ENCODE measurements at regions not wholly inside any gene's neighbourhood (a gene's known extent, or its start where the extent isn't known, plus 50 kb on each side); places are given as distances from the start of the nearest gene placed in this dataset.

DNA sequence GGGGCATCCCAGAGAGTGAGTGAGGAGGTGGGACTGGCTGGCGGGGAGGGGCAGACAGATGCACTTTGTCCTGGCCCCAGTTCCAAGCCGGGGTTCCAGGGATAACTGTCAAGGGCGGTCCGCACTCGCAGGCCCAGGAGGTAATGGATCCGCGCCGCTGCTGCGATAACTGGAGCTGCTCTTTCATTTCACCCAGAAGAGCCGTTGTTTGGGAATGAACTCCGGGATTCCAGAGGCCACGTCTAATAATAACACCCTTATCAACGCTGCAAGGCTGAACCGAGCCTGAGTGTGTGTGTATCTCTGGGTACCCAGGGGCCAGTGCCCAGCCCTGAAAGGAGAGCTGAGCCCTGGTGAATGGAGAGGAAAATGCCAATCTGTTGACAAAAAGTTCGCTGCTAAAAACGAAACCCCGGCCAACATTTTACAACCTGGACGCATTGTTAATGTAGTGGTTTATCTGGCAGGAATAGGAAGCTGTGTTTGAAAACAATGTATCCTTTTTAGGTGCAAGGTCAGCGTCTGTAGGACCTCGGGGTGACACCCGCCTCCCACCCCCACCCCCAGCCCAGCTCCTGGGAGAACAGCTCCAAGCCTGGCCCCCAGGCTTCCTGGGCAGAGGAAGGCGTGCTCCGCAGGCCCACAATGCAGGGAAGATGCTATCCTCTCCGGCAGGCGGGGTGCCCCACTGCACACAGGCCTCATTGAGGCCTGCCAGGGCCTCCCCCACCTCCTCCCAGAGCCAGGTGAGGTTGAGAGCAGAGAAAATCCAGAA lies 119.7 kb downstream of the PROX1 start:
- DNase-seq (peak in 1 of 3 donors; percentile 13), ATAC-seq (peak; percentile 52)
- no peak overlapping the region for H3K4me3 ChIP-seq
- intact Hi-C loops (cut with DNase I, micrococcal nuclease): no loop called here
- no peaks in the 10 kb centered on the region for H3K4me1 ChIP-seq (ENCODE audit: low read depth)
- no peaks in the 10 kb centered on the region for H3K36me3 ChIP-seq (ENCODE audit: low read depth)
- TF ChIP-seq, protein P1, sequence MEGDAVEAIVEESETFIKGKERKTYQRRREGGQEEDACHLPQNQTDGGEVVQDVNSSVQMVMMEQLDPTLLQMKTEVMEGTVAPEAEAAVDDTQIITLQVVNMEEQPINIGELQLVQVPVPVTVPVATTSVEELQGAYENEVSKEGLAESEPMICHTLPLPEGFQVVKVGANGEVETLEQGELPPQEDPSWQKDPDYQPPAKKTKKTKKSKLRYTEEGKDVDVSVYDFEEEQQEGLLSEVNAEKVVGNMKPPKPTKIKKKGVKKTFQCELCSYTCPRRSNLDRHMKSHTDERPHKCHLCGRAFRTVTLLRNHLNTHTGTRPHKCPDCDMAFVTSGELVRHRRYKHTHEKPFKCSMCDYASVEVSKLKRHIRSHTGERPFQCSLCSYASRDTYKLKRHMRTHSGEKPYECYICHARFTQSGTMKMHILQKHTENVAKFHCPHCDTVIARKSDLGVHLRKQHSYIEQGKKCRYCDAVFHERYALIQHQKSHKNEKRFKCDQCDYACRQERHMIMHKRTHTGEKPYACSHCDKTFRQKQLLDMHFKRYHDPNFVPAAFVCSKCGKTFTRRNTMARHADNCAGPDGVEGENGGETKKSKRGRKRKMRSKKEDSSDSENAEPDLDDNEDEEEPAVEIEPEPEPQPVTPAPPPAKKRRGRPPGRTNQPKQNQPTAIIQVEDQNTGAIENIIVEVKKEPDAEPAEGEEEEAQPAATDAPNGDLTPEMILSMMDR (IDR thresholded peaks at IDR 0.05): no peak
- no peaks in the 10 kb centered on the region for H3K9me3 ChIP-seq

DNA sequence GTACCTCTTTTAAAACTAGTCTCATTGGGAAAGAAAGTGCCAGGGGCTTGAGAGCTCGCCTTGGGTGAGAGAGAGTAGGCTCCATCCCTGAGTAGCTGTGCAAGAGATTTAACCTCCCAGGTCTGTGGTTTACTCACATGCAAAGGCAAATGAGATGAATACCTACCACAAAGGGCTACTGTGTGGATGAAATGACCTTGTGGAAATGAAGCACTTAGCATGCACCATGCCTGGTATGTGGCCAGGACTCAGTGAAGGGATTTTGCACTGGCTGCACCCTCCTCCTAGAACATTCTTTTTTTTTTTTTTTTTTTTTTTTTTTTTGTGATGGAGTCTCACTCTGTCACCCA lies 120.3 kb downstream of the PROX1 start:
- intact Hi-C loops (cut with DNase I, micrococcal nuclease): no loop called here
- DNase-seq: no peak
- no peaks in the 10 kb centered on the region for H3K4me1 ChIP-seq (ENCODE audit: low read depth)
- ATAC-seq: no peak
- TF ChIP-seq, protein P1 (IDR thresholded peaks at IDR 0.05): no peak
- H3K9me3 ChIP-seq: no peaks in the 10 kb centered on the region
- no peak overlapping the region for H3K4me3 ChIP-seq
- no peaks in the 10 kb centered on the region for H3K36me3 ChIP-seq (ENCODE audit: low read depth)

DNA sequence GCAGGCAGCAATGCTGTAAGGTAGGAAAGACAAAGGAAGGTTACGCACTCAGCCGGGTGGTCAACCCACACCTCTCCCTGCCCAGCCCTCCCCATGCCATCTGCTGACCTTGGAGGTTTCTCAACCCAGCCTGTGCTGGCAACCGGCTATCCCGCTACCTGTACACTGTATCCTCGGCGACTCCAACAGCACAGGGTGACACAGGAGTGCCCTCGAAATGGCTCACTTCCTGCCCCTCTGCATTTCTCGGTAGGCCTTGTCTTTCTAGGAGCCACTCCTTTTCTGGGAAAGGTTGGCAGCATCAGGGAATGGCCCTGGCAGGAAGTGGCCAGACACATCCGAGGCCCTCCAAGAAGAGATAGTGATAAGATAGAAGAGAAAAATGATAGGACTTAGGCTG lies 124.0 kb downstream of the PROX1 start:
- no peaks in the 10 kb centered on the region for H3K4me1 ChIP-seq (ENCODE audit: low read depth)
- H3K4me3 ChIP-seq: no peak overlapping the region
- DNase-seq (no peak), ATAC-seq (no peak)
- TF ChIP-seq, protein P1 (IDR thresholded peaks at IDR 0.05): no peak
- intact Hi-C loops (cut with DNase I, micrococcal nuclease): no loop called here
- H3K36me3 ChIP-seq (ENCODE audit: low read depth): no peaks in the 10 kb centered on the region
- no peaks in the 10 kb centered on the region for H3K9me3 ChIP-seq

DNA sequence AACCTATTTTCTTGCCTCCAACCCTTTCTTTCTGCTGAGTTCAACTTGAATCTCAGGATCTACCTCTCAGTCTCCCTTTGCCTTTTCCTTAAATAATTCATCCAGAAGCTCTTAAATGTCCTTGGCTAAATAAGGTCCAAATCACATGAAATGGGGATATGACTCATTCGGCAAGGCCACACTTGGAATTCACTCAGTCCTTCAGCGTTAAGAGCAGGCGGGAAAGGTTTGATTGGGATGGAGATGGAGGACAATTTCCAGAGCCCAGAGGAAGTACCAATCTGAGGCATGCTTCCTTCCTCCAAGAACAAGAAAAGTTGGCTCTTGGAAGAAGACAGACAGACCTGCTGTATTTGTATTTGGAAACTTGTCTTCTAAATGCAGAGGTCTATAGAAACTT lies 128.5 kb downstream of the PROX1 start:
- Histone ChIP-seq H3K9me3 (peaks cover 13% of the 10 kb centered on the region), H3K4me1 (ENCODE audit: low read depth) (no peaks in the 10 kb centered on the region), H3K36me3 (ENCODE audit: low read depth) (no peaks in the 10 kb centered on the region), H3K4me3 (no peak overlapping the region)
- DNase-seq (no peak), ATAC-seq (no peak)
- intact Hi-C loops (cut with DNase I, micrococcal nuclease): no loop called here
- TF ChIP-seq, protein P1 (IDR thresholded peaks at IDR 0.05): no peak

DNA sequence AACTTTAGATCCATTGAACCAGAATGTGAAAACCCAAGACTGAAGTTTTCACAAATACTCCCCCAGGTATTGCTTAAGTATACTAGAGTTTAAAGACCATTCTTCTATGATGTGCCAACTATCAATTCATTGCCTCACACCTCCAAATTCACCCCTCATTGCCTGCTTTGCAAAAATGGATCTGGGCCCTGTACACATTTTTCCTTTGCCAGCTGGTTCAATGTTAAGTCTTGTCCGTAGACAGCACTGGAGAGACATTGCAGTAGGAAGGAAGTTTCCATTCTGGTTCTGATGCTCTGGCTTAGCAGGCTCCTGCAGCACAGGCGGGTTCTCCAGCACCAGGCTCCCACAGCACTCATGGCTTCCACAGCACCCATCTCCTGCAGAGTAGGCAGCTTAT lies 130.0 kb downstream of the PROX1 start:
- intact Hi-C loops (cut with DNase I, micrococcal nuclease): no loop called here

More for the DNA sequence above, 130.0 kb downstream of the PROX1 start:
- TF ChIP-seq, protein P1 (IDR thresholded peaks at IDR 0.05): no peak
- Histone ChIP-seq H3K4me3 (no peak overlapping the region), H3K9me3 (peaks cover 13% of the 10 kb centered on the region), H3K4me1 (ENCODE audit: low read depth) (no peaks in the 10 kb centered on the region), H3K36me3 (ENCODE audit: low read depth) (no peaks in the 10 kb centered on the region)
- DNase-seq (no peak), ATAC-seq (no peak)
